Panc1 (cell line): ENCODE measurements at regions not wholly inside any gene's neighbourhood (a gene's known extent, or its start where the extent isn't known, plus 50 kb on each side); places are given as distances from the start of the nearest gene placed in this dataset.

ENCODE experiments used
- ATAC-seq: fragments of 200-7000 bp; cut with Tn5 transposase; 2 replicates; pipeline ENCODE4 v1.9.1; 2020; ENCODE audit warnings: mild to moderate bottlenecking, moderate library complexity
- BruUV-seq: library from RNA; stranded (reverse); fragments of 400-500 nt; replicated peaks from 2 replicates; lab custom pipeline; 2021; lab: Mats Ljungman, UMichigan
- CTCF ChIA-PET: fragments of 300-600 bp; sonication (Branson Sonifier 250); formaldehyde crosslinking; loops from one replicate; lab custom pipeline; 2022; ENCODE audit warnings: antibody characterized with exemption; lab: Charles Lee
- POLR2A ChIA-PET: fragments of 300-600 bp; sonication (Branson Sonifier 250); formaldehyde crosslinking; loops from one replicate; lab custom pipeline; 2022; ENCODE audit warnings: antibody characterized with exemption; lab: Charles Lee
- DNase-seq: peaks from one replicate; pipeline ENCODE4 v3.0.0-alpha.2; 2010; ENCODE audit warnings: low read depth, low spot score
- H3K27ac ChIP-seq: 2 replicates; pipeline ENCODE4 v1.5.1; 2011; ENCODE audit warnings: mild to moderate bottlenecking, low read length, inconsistent platforms
- H3K27me3 ChIP-seq: fragments of 200-500 bp; sonication (Bioruptor generic); 2 replicates; pipeline ENCODE4 v1.6.0; 2014; ENCODE audit warnings: low read length, inconsistent platforms; ENCODE audit not compliant: control insufficient read depth, insufficient read depth
- H3K36me3 ChIP-seq: fragments of 200-500 bp; sonication (Bioruptor generic); 2 replicates; pipeline ENCODE4 v1.5.1; 2014; ENCODE audit warnings: inconsistent platforms, mild to moderate bottlenecking, low read length, moderate library complexity; ENCODE audit not compliant: control insufficient read depth, insufficient read depth
- H3K4me1 ChIP-seq: 2 replicates; pipeline ENCODE4 v1.5.1; 2011; ENCODE audit warnings: inconsistent platforms, mild to moderate bottlenecking, low read length, moderate library complexity; ENCODE audit not compliant: control insufficient read depth, insufficient read depth
- H3K4me3 ChIP-seq, 2 experiments: 2 replicates each; pipeline ENCODE4 v1.5.1; 2011 to 2012; ENCODE audit warnings: low read depth in 2 of 2, low read length in 2 of 2, mild to moderate bottlenecking in 2 of 2, inconsistent platforms in 1 of 2, moderate library complexity in 1 of 2
- H3K9me3 ChIP-seq: fragments of 200-500 bp; sonication (Bioruptor generic); 2 replicates; pipeline ENCODE4 v1.5.1; 2014; ENCODE audit warnings: low read depth, mild to moderate bottlenecking, inconsistent platforms, low read length, moderate library complexity; ENCODE audit not compliant: control insufficient read depth, insufficient read depth
- CTCF ChIP-seq: fragments of 450-650 bp; IDR thresholded peaks from 2 replicates; pipeline ENCODE4 v1.5.1; 2017; ENCODE audit warnings: mild to moderate bottlenecking
- POLR2AphosphoS5 ChIP-seq: IDR thresholded peaks from 2 replicates; pipeline ENCODE4 v1.6.1; 2012; ENCODE audit warnings: mild to moderate bottlenecking, low read depth, low read length, moderate library complexity
- REST ChIP-seq, 2 experiments: IDR thresholded peaks; 2 replicates each; pipeline ENCODE4 v1.6.1; 2011 to 2012; ENCODE audit warnings: low read depth in 2 of 2, control low read depth in 1 of 2, low read length in 1 of 2, mild to moderate bottlenecking in 1 of 2, moderate library complexity in 1 of 2; ENCODE audit not compliant: insufficient read depth in 1 of 2
- SIN3A ChIP-seq: IDR thresholded peaks from 2 replicates; pipeline ENCODE4 v1.6.1; 2012; ENCODE audit warnings: low read depth, mild to moderate bottlenecking, low read length, moderate library complexity, borderline replicate concordance; ENCODE audit not compliant: insufficient read depth
- TCF7L2 ChIP-seq: IDR thresholded peaks from 2 replicates; pipeline ENCODE4 v1.6.1; 2011; ENCODE audit warnings: mild to moderate bottlenecking, low read depth, low read length, inconsistent platforms
- in situ Hi-C: cut with HindIII; loops from 2 replicates; pipeline ENCODE4 v1.10.0; 2016; ENCODE audit warnings: low sequenced_read_pairs, low pct_unique_long_range_greater_than_20kb
- intact Hi-C: fragments of 100-400 bp; cut with micrococcal nuclease; formaldehyde crosslinking; loops from one replicate; pipeline ENCODE4 v1.10.0; 2022; ENCODE audit not compliant: unreplicated experiment

GRCh38 chr10:37711617-37712488 is 145.6 kb downstream of the ZNF248 start:
- no peaks in the 10 kb centered on the region for H3K36me3 ChIP-seq
- no peaks in the 10 kb centered on the region for H3K4me1 ChIP-seq
- ATAC-seq (no peak), DNase-seq (no peak)
- BruUV-seq = no TSS peak
- POLR2A ChIA-PET = no interaction called here
- TF ChIP-seq TCF7L2 = no peak
- TF ChIP-seq SIN3A = no peak
- TF ChIP-seq POLR2AphosphoS5 = no peak
- no peak for TF ChIP-seq REST (IDR thresholded peaks at IDR 0.05; ENCODE audit: insufficient read depth in 1 of 2, low read depth in 2 of 2, low read length in 1 of 2)
- TF ChIP-seq CTCF = no peak
- no peak overlapping the region for H3K4me3 ChIP-seq
- no peaks in the 10 kb centered on the region for H3K9me3 ChIP-seq
- in situ Hi-C loops = no loop called here
- no peak overlapping the region for H3K27ac ChIP-seq
- intact Hi-C loops = no loop called here
- H3K27me3 ChIP-seq = no peaks in the 10 kb centered on the region
- CTCF ChIA-PET = no interaction called here

- TF ChIP-seq POLR2AphosphoS5 = no peak
- no peak for TF ChIP-seq SIN3A
- TF ChIP-seq CTCF = no peak
- no peak for TF ChIP-seq REST (IDR thresholded peaks at IDR 0.05; ENCODE audit: insufficient read depth in 1 of 2, low read depth in 2 of 2, low read length in 1 of 2)
- no peak for TF ChIP-seq TCF7L2
- Histone ChIP-seq H3K27ac (no peak overlapping the region), H3K27me3 (no peaks in the 10 kb centered on the region), H3K4me3 (no peak overlapping the region), H3K36me3 (no peaks in the 10 kb centered on the region), H3K9me3 (no peaks in the 10 kb centered on the region), H3K4me1 (no peaks in the 10 kb centered on the region)
- no TSS peak for BruUV-seq
- in situ Hi-C loops (no loop called here), intact Hi-C loops (no loop called here)
- ChIA-PET CTCF (no interaction called here), POLR2A (no interaction called here)
- no peak for DNase-seq
- ATAC-seq = peak; percentile 74; the same call in 1 of the 2 replicates
Observed at GRCh38 chr10:37710831-37711616, 146.4 kb downstream of the ZNF248 start.
